AG10803 (cell line): ENCODE measurements at regions not wholly inside any gene's neighbourhood (a gene's known extent, or its start where the extent isn't known, plus 50 kb on each side); places are given as distances from the start of the nearest gene placed in this dataset.
"Not testable (repeated sequence)": the region's sequence is repeated elsewhere in the genome, so short reads cannot be mapped to it uniquely, and the experiment has no call there.

ENCODE experiments used
- DNase-seq: peaks from one replicate; pipeline ENCODE4 v3.0.0; 2010; ENCODE audit warnings: low read depth
- H3K4me3 ChIP-seq: 2 replicates; pipeline ENCODE4 v1.5.1; 2011; ENCODE audit warnings: mild to moderate bottlenecking, low read length, control low read depth
- CTCF ChIP-seq: conservative IDR thresholded peaks from 2 replicates; pipeline ENCODE4 v1.5.1; 2011; ENCODE audit warnings: mild to moderate bottlenecking, low read length, control low read depth, inconsistent platforms

DNA sequence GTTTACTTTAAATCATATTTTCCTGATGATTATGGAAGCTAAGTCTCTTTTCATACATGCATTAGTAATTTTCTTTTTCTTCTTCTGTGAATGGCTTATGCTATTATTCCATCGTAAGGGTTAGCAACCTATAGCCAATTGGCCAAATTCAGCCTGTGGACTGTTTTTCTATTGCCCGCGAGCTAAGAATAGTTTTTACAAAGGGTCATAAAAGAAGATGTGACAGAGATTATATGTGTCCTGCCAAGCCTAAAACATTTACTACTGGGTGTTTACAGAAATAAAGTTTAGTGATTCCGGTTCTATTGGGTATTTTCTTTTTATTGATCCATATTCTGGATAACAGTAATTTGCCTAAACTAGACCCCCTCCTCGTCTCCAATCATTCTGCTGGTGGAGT, 268.8 kb upstream of the DIO3 start:
- DNase-seq = no peak
- H3K4me3 ChIP-seq = no peak overlapping the region
- TF ChIP-seq CTCF = no peak

GRCh38 chr14:101293605-101294004, 267.7 kb upstream of the DIO3 start:
- TF ChIP-seq CTCF = no peak
- H3K4me3 ChIP-seq = no peak overlapping the region
- no peak for DNase-seq

DNA sequence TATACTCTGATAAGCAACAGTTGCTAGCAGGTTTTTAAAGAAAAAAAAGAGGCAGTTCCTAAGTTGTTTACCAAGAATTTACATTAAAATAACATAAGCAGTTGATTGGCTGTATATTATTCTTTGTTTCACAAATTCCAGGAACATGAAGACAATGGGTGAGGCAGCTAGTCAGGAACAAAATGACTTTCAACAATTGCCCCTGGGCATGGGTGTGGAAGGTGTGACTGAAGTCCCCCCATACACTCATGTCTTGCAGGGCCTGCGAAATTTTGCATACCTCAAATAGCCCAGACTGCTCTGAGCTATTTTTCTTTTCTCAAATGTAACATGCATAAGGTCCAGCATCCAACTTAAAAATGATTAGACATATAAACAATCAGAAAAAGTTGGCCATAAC, 267.2 kb upstream of the DIO3 start:
- no peak overlapping the region for H3K4me3 ChIP-seq
- no peak for DNase-seq
- TF ChIP-seq CTCF = no peak

GRCh38 chr14:101299781-101300180, 261.5 kb upstream of the DIO3 start:
- H3K4me3 ChIP-seq, DNase-seq: not testable (repeated sequence)

DNA sequence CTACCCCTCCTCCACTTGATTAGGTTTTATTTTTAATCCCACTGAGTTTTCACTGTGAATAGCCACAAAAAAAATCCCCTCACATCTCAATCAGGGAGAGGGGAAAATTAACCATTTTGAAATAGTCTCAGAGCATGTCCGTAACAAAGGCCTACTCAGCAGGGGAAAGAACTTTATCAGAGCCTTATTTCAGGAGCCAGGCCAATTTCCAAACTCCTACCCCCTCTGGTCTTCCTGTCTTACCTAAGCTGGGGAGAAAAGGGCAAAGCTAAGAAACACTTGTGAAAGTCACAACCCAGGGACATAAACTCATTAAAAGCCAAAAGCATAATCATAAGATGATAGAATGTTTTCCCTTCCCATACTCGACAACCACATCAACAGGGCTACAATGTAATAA, 260.3 kb upstream of the DIO3 start:
- no peak for TF ChIP-seq CTCF

GRCh38 chr14:101307162-101307561, 254.1 kb upstream of the DIO3 start:
- not testable (repeated sequence) for DNase-seq, H3K4me3 ChIP-seq

More for the DNA sequence above, 260.3 kb upstream of the DIO3 start:
- no peak for DNase-seq
- no peak overlapping the region for H3K4me3 ChIP-seq

DNA sequence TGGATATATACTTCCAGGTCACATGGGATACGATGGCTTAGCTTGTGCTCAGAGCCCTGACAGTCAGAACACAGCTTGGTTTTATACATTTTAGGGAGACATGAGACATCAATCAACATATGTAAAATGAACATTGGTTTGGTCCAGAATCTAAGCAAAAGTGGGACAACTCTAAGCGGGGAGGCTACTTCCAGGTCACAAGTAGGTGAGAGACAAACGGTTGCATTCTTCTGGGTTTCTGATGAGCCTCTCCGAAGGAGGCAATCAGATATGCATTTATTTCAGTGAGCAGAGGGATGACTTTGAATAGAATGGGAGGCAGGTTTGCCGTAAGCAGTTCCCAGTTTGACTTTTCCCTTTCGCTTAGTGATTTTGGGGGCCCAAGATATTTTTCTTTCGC, 250.1 kb upstream of the DIO3 start:
- H3K4me3 ChIP-seq, DNase-seq: not testable (repeated sequence)

- no peak overlapping the region for H3K4me3 ChIP-seq
- DNase-seq = no peak
- no peak for TF ChIP-seq CTCF
Observed at GRCh38 chr14:101313268-101313667, 248.0 kb upstream of the DIO3 start.

GRCh38 chr14:101315802-101316296, 245.4 kb upstream of the DIO3 start:
- H3K4me3 ChIP-seq = no peak overlapping the region
- no peak for DNase-seq
- no peak for TF ChIP-seq CTCF
